Lower lobe of right lung (tissue), 2 donors: ENCODE measurements at regions not wholly inside any gene's neighbourhood (a gene's known extent, or its start where the extent isn't known, plus 50 kb on each side); places are given as distances from the start of the nearest gene placed in this dataset.

Experiments
- ATAC-seq, 2 donors: fragments of 200-7000 bp; cut with Tn5 transposase; one replicate each; pipeline ENCODE4 v1.9.1; 2020 to 2022; ENCODE audit warnings: mild to moderate bottlenecking in 2 of 2, moderate library complexity in 2 of 2
- DNase-seq: peaks from one replicate; pipeline ENCODE4 v3.0.0-alpha.2; 2020
- H3K27ac ChIP-seq: fragments of 200-600 bp; one replicate; pipeline ENCODE4 v1.8.0; 2022
- H3K27me3 ChIP-seq: fragments of 200-600 bp; one replicate; pipeline ENCODE4 v1.8.0; 2022; ENCODE audit warnings: low read depth
- H3K36me3 ChIP-seq: fragments of 200-600 bp; one replicate; pipeline ENCODE4 v1.8.0; 2022; ENCODE audit warnings: mild to moderate bottlenecking
- H3K4me1 ChIP-seq: fragments of 200-600 bp; one replicate; pipeline ENCODE4 v1.8.0; 2022
- H3K4me3 ChIP-seq: fragments of 200-600 bp; one replicate; pipeline ENCODE4 v1.8.0; 2022; ENCODE audit warnings: mild to moderate bottlenecking
- H3K9me3 ChIP-seq: fragments of 200-600 bp; one replicate; pipeline ENCODE4 v1.8.0; 2022
- intact Hi-C: fragments of 100-400 bp; cut with DNase I; formaldehyde crosslinking; loops from one replicate; pipeline ENCODE4 v1.11.0; 2022
- TF ChIP-seq, protein P1 (sequence below): fragments of 200-600 bp; IDR thresholded peaks from one replicate; pipeline ENCODE4 v1.8.0; 2022; ENCODE audit warnings: antibody characterized with exemption, mild to moderate bottlenecking
- donor health status: DM: no; HTN: yes; CAD: no; lungs with severe emphysema.

DNA sequence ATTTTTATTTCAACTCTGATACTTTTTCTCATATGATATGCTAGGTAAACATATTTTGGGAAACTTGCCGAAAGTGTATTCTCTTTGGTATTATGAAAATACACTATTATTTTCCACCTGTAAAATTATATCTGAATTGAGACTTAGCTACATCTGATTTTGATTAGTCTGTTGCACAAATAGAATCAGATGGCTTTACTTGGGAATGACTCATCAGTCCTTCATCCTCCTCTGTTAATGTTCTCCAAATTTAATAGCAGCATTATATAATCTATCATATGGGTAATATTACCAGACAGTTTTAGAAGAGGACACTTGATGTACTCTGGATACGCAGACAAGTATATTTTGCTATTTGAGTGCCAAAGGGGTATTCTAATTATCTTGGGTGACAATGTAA lies 245.3 kb downstream of the CTH start:
- TF ChIP-seq, protein P1, sequence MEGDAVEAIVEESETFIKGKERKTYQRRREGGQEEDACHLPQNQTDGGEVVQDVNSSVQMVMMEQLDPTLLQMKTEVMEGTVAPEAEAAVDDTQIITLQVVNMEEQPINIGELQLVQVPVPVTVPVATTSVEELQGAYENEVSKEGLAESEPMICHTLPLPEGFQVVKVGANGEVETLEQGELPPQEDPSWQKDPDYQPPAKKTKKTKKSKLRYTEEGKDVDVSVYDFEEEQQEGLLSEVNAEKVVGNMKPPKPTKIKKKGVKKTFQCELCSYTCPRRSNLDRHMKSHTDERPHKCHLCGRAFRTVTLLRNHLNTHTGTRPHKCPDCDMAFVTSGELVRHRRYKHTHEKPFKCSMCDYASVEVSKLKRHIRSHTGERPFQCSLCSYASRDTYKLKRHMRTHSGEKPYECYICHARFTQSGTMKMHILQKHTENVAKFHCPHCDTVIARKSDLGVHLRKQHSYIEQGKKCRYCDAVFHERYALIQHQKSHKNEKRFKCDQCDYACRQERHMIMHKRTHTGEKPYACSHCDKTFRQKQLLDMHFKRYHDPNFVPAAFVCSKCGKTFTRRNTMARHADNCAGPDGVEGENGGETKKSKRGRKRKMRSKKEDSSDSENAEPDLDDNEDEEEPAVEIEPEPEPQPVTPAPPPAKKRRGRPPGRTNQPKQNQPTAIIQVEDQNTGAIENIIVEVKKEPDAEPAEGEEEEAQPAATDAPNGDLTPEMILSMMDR, result no peak
- H3K9me3 ChIP-seq, result no peaks in the 10 kb centered on the region
- intact Hi-C loops, result no loop called here
- no peaks in the 10 kb centered on the region for H3K27me3 ChIP-seq
- H3K4me1 ChIP-seq, result no peaks in the 10 kb centered on the region
- no peak for DNase-seq
- ATAC-seq, result no peak
- no peak overlapping the region for H3K27ac ChIP-seq
- no peaks in the 10 kb centered on the region for H3K36me3 ChIP-seq
- H3K4me3 ChIP-seq, result no peak overlapping the region

DNA sequence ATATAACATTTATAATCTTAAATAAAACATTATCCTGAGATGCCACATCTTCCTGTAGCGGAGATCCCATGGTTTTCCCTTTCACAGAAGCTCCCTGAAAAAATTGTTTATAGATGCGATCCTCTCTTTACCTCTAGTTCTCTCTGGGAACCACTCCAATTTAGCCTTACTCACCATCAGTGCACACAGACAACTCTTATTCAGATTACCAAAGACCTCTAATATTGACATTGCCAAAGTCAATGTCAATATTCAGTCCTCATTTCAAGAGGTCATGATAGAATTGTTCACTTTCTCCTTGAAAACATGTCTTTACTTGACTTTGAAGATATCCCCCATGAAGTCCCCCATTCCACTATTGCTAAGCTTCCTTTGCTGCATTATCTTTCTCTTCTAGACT lies 248.8 kb downstream of the CTH start:
- no peak for ATAC-seq
- no peak overlapping the region for H3K27ac ChIP-seq
- no peaks in the 10 kb centered on the region for H3K4me1 ChIP-seq
- TF ChIP-seq, protein P1, result no peak
- intact Hi-C loops, result no loop called here
- H3K27me3 ChIP-seq, result no peaks in the 10 kb centered on the region
- H3K36me3 ChIP-seq, result no peaks in the 10 kb centered on the region
- H3K9me3 ChIP-seq, result no peaks in the 10 kb centered on the region
- DNase-seq, result no peak
- H3K4me3 ChIP-seq, result no peak overlapping the region

DNA sequence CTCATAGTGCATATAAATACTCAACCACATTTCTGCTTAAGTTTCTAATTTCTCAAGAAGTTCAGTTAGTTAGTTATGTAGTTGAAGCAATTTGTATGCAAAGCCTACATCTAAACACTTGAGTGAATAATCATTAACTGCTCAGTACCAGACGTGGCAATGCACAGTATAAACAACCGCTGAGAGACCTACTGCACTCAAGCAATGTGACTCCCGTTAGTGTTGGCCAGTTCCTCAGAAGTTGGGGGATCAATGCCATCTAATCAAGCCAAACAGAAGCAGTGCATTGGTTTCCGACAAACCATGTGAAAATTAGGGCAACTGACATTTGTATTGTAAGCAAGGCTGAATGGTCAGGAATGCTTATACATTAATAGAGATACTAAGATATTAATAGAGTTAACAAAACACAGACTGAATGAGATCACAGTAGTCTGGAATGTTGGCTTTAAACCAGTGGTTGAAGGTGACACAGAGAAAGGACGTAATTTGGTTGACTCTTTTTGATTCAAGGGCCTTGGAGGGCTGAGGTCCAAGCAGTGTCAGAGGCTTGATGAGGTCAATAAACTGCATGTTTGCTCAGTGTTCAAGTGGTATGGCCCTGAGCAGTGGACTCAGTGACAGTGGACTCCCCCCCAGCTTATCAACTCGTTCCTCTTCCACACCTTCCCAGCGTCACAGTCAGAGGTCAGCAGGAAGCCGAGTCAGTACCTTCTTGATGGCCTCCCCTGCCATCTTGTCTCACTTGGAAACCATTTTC lies 255.5 kb downstream of the CTH start:
- DNase-seq (no peak), ATAC-seq (peak; percentile 80 to 89)
- intact Hi-C loops, result no loop called here

DNA sequence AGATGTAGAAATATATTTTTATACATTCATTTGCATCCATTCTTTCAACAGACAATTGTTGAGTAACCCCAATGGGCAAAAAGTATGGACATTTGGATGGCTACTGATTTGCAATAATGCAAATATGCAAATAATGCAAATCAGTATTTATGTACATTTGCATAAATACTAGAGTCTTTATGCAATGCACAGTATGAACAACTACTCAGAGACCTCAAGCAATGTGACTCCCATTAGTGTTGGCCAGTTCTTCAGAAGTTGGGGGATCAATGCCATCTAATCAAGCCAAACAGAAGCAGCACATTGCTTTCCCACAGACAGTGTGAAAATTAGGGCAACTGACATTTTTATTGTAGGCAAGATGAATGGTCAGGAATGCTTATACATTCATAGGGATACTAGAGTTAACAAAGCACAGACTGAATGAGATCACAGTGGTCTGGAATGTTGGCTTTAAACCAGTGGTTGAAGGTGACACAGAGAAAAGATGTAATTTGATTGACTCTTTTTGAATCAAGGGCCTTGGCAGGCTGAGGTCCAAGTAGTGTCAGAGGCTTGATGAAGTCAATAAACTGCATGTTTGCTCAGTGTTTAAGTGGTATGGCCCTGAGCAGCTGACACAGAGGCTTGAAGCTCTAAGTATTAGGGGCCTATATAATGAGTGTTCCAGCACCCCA lies 256.6 kb downstream of the CTH start:
- H3K27me3 ChIP-seq, result no peaks in the 10 kb centered on the region
- H3K4me3 ChIP-seq, result no peak overlapping the region
- peak; percentile 87 to 89 for ATAC-seq
- no peak overlapping the region for H3K27ac ChIP-seq
- intact Hi-C loops, result no loop called here
- DNase-seq, result no peak
- no peaks in the 10 kb centered on the region for H3K4me1 ChIP-seq
- TF ChIP-seq, protein P1, result no peak
- no peaks in the 10 kb centered on the region for H3K9me3 ChIP-seq
- H3K36me3 ChIP-seq, result no peaks in the 10 kb centered on the region

More for the DNA sequence above, 255.5 kb downstream of the CTH start:
- no peaks in the 10 kb centered on the region for H3K9me3 ChIP-seq
- TF ChIP-seq, protein P1, result no peak
- H3K27me3 ChIP-seq, result no peaks in the 10 kb centered on the region
- no peak overlapping the region for H3K27ac ChIP-seq
- no peaks in the 10 kb centered on the region for H3K4me1 ChIP-seq
- H3K4me3 ChIP-seq, result no peak overlapping the region
- no peaks in the 10 kb centered on the region for H3K36me3 ChIP-seq

DNA sequence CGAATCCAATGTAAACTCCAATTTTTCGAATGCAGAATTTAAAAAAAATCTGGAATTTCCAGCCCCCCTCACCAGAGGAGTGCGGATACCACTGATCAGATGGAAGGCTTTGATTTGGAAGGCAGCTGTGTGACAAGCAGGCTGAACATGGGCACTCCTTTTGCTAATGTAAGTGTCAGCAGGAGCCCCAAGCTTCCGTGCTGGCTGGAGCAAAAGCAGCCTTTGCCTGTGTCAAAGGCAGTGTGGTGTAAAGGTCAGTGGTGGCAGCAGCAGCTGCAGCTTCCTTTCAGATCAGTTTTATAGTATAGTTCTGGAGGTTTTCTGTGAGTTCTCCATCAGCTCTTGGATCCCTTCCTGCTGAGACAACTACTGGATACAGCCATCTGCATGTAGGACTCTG lies 259.9 kb downstream of the CTH start:
- DNase-seq (no peak), ATAC-seq (no peak)
- Histone ChIP-seq H3K4me1 (no peaks in the 10 kb centered on the region), H3K36me3 (no peaks in the 10 kb centered on the region), H3K27ac (no peak overlapping the region), H3K9me3 (no peaks in the 10 kb centered on the region), H3K27me3 (no peaks in the 10 kb centered on the region), H3K4me3 (no peak overlapping the region)
- TF ChIP-seq, protein P1, result no peak
- intact Hi-C loops, result no loop called here
